Glutamatergic neuron (in vitro differentiated cells): ENCODE measurements at regions not wholly inside any gene's neighbourhood (a gene's known extent, or its start where the extent isn't known, plus 50 kb on each side); places are given as distances from the start of the nearest gene placed in this dataset.
A peak's percentile ranks its signal among the peaks of the same experiment; 100 is the strongest.

Experiments
- DNase-seq: peaks from one replicate; pipeline ENCODE4 v3.0.0; 2022
- H3K27ac Mint-ChIP-seq: one replicate; pipeline ENCODE4 v1.8.0; 2020; ENCODE audit warnings: mild to moderate bottlenecking, mixed read lengths, inconsistent platforms; ENCODE audit not compliant: unreplicated experiment
- H3K27me3 Mint-ChIP-seq: one replicate; pipeline ENCODE4 v1.8.0; 2020; ENCODE audit warnings: mild to moderate bottlenecking, moderate library complexity, mixed read lengths, inconsistent platforms; ENCODE audit not compliant: unreplicated experiment
- H3K36me3 Mint-ChIP-seq: one replicate; pipeline ENCODE4 v1.8.0; 2020; ENCODE audit warnings: mild to moderate bottlenecking, mixed read lengths, inconsistent platforms; ENCODE audit not compliant: unreplicated experiment
- H3K4me1 Mint-ChIP-seq: one replicate; pipeline ENCODE4 v1.8.0; 2020; ENCODE audit warnings: mild to moderate bottlenecking, low read depth, mixed read lengths, inconsistent platforms; ENCODE audit not compliant: unreplicated experiment
- H3K4me3 Mint-ChIP-seq: one replicate; pipeline ENCODE4 v1.8.0; 2020; ENCODE audit warnings: mild to moderate bottlenecking, mixed read lengths, inconsistent platforms; ENCODE audit not compliant: unreplicated experiment
- H3K9me3 Mint-ChIP-seq: one replicate; pipeline ENCODE4 v1.8.0; 2020; ENCODE audit warnings: mild to moderate bottlenecking, moderate library complexity, mixed read lengths, inconsistent platforms; ENCODE audit not compliant: unreplicated experiment
- CTCF ChIP-seq: fragments of 200-600 bp; sonication (generic); IDR thresholded peaks from one replicate; pipeline ENCODE4 v1.5.0; 2021; ENCODE audit not compliant: partially characterized antibody, unreplicated experiment

GRCh38 chr10:90222372-90222771 is 521.0 kb downstream of the KIF20B start:
- no peaks in the 10 kb centered on the region for H3K9me3 Mint-ChIP-seq
- no peak overlapping the region for H3K4me3 Mint-ChIP-seq
- no peak overlapping the region for H3K27ac Mint-ChIP-seq
- peaks cover 3% of the 10 kb centered on the region for H3K4me1 Mint-ChIP-seq
- DNase-seq, result no peak
- H3K36me3 Mint-ChIP-seq, result no peaks in the 10 kb centered on the region
- H3K27me3 Mint-ChIP-seq, result peaks cover 3% of the 10 kb centered on the region
- no peak for TF ChIP-seq CTCF

DNA sequence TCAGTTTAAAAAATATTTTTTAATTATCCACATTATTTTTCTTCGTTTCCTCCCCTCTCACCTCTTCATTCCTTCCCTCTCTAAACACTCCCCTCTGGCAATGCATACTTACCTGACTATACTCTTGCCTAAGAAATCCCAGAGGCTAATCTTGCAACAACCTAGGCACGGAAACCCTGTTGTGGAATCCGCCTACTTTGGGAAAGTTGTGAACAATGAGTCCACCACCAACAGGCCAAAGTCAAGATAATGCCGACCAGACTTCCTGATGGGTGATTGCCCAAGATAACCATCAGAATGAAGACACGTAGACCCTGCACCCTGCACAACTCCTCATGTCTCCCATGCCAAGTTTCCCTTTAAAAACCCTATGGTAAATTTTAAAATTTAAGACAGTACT is 521.5 kb downstream of the KIF20B start:
- H3K27me3 Mint-ChIP-seq, result peaks cover 3% of the 10 kb centered on the region
- TF ChIP-seq CTCF, result no peak
- DNase-seq, result no peak
- H3K9me3 Mint-ChIP-seq, result no peaks in the 10 kb centered on the region
- H3K27ac Mint-ChIP-seq, result no peak overlapping the region
- peaks cover 3% of the 10 kb centered on the region for H3K4me1 Mint-ChIP-seq
- H3K36me3 Mint-ChIP-seq, result no peaks in the 10 kb centered on the region
- peak overlapping the region; percentile 50 for H3K4me3 Mint-ChIP-seq

- no peak for DNase-seq
- Mint-ChIP-seq H3K4me3 (no peak overlapping the region), H3K9me3 (peaks cover 2% of the 10 kb centered on the region), H3K4me1 (peaks cover 3% of the 10 kb centered on the region), H3K36me3 (no peaks in the 10 kb centered on the region), H3K27me3 (peaks cover 3% of the 10 kb centered on the region), H3K27ac (no peak overlapping the region)
- TF ChIP-seq CTCF, result no peak
These were observed 523.6 kb downstream of the KIF20B start for GRCh38 chr10:90224791-90225566.

DNA sequence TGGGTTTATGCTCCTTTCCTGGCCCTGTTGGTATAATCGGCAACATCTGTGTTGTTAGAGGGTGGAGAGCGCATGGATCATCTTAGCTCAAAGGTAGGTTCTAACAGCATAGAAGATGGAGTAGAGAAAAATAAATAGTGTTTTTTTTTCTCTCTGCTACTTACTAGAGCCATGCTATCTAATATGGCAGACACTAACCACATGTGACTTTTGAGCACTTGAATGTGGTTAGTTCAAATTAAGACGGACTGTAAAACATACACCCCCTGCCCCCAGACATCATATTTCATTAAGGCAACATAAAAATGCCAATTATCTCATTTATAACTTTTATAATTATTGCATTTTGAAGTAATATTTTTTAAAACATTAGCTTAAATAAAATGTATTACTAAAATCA is 525.1 kb downstream of the KIF20B start:
- no peaks in the 10 kb centered on the region for H3K36me3 Mint-ChIP-seq
- no peak overlapping the region for H3K27ac Mint-ChIP-seq
- H3K4me3 Mint-ChIP-seq, result no peak overlapping the region
- peaks cover 2% of the 10 kb centered on the region for H3K4me1 Mint-ChIP-seq
- no peak for DNase-seq
- no peak for TF ChIP-seq CTCF
- peaks cover 2% of the 10 kb centered on the region for H3K9me3 Mint-ChIP-seq
- peaks cover 2% of the 10 kb centered on the region for H3K27me3 Mint-ChIP-seq

GRCh38 chr10:90227217-90227656 is 525.8 kb downstream of the KIF20B start:
- H3K36me3 Mint-ChIP-seq, result no peaks in the 10 kb centered on the region
- TF ChIP-seq CTCF, result no peak
- no peaks in the 10 kb centered on the region for H3K27me3 Mint-ChIP-seq
- peaks cover 2% of the 10 kb centered on the region for H3K9me3 Mint-ChIP-seq
- no peak overlapping the region for H3K27ac Mint-ChIP-seq
- H3K4me3 Mint-ChIP-seq, result no peak overlapping the region
- H3K4me1 Mint-ChIP-seq, result no peaks in the 10 kb centered on the region
- no peak for DNase-seq
